ENCODE measurements at regions not wholly inside any gene's neighbourhood (a gene's known extent, or its start where the extent isn't known, plus 50 kb on each side); places are given as distances from the start of the nearest gene placed in this dataset.

DNA sequence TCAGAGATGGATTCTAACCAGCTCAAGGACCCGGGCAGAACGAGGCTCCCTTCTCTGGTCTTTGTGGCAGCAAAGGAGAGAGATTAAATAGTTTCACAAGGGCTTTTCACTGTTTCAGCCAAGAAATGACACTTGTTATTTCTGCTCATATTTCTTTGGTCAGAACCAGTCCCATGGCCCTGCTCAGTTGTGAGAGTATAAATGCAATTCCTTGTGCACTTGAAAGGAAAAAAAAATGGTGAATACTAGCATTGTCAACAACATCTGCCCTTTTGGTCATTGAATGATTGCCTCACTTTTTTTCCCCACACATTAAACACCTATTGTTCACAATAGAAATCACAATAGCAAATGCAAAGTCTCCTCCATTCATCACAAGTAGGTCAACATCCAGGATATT lies 104.4 kb downstream of the RDH14 start:
- TF ChIP-seq FOXA1 (IDR thresholded peaks at IDR 0.05) (no peak), ELF4 (IDR thresholded peaks at IDR 0.05) (no peak), FOXK2 (IDR thresholded peaks at IDR 0.05) (no peak), BHLHE40 (IDR thresholded peaks at IDR 0.05; ENCODE audit: borderline replicate concordance) (no peak)
